WTC11 (cell line): ENCODE measurements at regions not wholly inside any gene's neighbourhood (a gene's known extent, or its start where the extent isn't known, plus 50 kb on each side); places are given as distances from the start of the nearest gene placed in this dataset.

Experiments used
- ATAC-seq: fragments of 200-7000 bp; cut with Tn5 transposase; 2 replicates; pipeline ENCODE4 v1.10.0; 2021; ENCODE audit warnings: mild to moderate bottlenecking, moderate library complexity
- CTCF ChIA-PET: fragments of 300-600 bp; sonication (Branson Sonifier 250); formaldehyde crosslinking; loops from one replicate; lab custom pipeline; 2021; ENCODE audit warnings: antibody characterized with exemption; lab: Charles Lee
- POLR2A ChIA-PET: fragments of 350-600 bp; sonication (Branson Sonifier 250); formaldehyde crosslinking; loops from one replicate; lab custom pipeline; 2021; ENCODE audit warnings: antibody characterized with exemption; lab: Charles Lee
- DNase-seq: peaks from one replicate; pipeline ENCODE4 v3.0.0; 2021; ENCODE audit warnings: low spot score
- H3K27ac Mint-ChIP-seq: 2 replicates; pipeline ENCODE4 v1.8.0; 2021; ENCODE audit warnings: mixed read lengths
- H3K27me3 Mint-ChIP-seq: 2 replicates; pipeline ENCODE4 v1.8.0; 2021; ENCODE audit warnings: low read depth, mild to moderate bottlenecking, moderate library complexity, mixed read lengths
- H3K36me3 Mint-ChIP-seq: 2 replicates; pipeline ENCODE4 v1.8.0; 2021; ENCODE audit warnings: mixed read lengths
- H3K4me1 Mint-ChIP-seq: 2 replicates; pipeline ENCODE4 v1.8.0; 2022; ENCODE audit warnings: mixed read lengths
- H3K4me3 Mint-ChIP-seq: 2 replicates; pipeline ENCODE4 v1.8.0; 2021; ENCODE audit warnings: mild to moderate bottlenecking, moderate library complexity, mixed read lengths
- H3K9me3 Mint-ChIP-seq: 2 replicates; pipeline ENCODE4 v1.8.0; 2021; ENCODE audit warnings: mixed read lengths
- ATF2 ChIP-seq: sonication (generic); formaldehyde crosslinking; IDR thresholded peaks from 2 replicates; pipeline ENCODE4 v1.8.1; 2022; ENCODE audit warnings: low read depth, missing genetic modification reagents, borderline replicate concordance
- ATF3 ChIP-seq: sonication (generic); formaldehyde crosslinking; conservative IDR thresholded peaks from 2 replicates; pipeline ENCODE4 v1.8.1; 2022; ENCODE audit warnings: mild to moderate bottlenecking, missing genetic modification reagents
- CTCF ChIP-seq: fragments of 200-600 bp; IDR thresholded peaks from 2 replicates; pipeline ENCODE4 v1.8.0; 2022; ENCODE audit warnings: antibody characterized with exemption
- E2F1 ChIP-seq: sonication (generic); formaldehyde crosslinking; IDR thresholded peaks from 2 replicates; pipeline ENCODE4 v1.8.0; 2022; ENCODE audit warnings: mild to moderate bottlenecking, missing genetic modification reagents
- ETV6 ChIP-seq: sonication (generic); formaldehyde crosslinking; IDR thresholded peaks from 2 replicates; pipeline ENCODE4 v1.8.1; 2022; ENCODE audit warnings: mild to moderate bottlenecking, missing genetic modification reagents
- FOXK1 ChIP-seq: sonication (generic); formaldehyde crosslinking; IDR thresholded peaks from 2 replicates; pipeline ENCODE4 v1.8.0; 2022; ENCODE audit warnings: mild to moderate bottlenecking, moderate library complexity, missing genetic modification reagents
- FOXP4 ChIP-seq: sonication (generic); formaldehyde crosslinking; IDR thresholded peaks from 2 replicates; pipeline ENCODE4 v1.8.0; 2022; ENCODE audit warnings: mild to moderate bottlenecking, missing genetic modification reagents
- GABPB1 ChIP-seq: sonication (generic); formaldehyde crosslinking; IDR thresholded peaks from 2 replicates; pipeline ENCODE4 v1.8.1; 2023; ENCODE audit warnings: mild to moderate bottlenecking, missing genetic modification reagents
- GRHL2 ChIP-seq: fragments of 250-450 bp; sonication (Bioruptor Pico); IDR thresholded peaks from 2 replicates; pipeline ENCODE4 v1.8.0; 2022; ENCODE audit warnings: mild to moderate bottlenecking, moderate library complexity; ENCODE audit not compliant: insufficient replicate concordance, severe bottlenecking
- JAZF1 ChIP-seq: fragments of 250-450 bp; sonication (Bioruptor Pico); IDR thresholded peaks from 2 replicates; pipeline ENCODE4 v1.9.0; 2021; ENCODE audit warnings: moderate library complexity, mild to moderate bottlenecking, inconsistent platforms
- NFE2L1 ChIP-seq: sonication (generic); formaldehyde crosslinking; IDR thresholded peaks from 2 replicates; pipeline ENCODE4 v1.8.1; 2023; ENCODE audit warnings: missing genetic modification reagents
- NR2C2 ChIP-seq: sonication (generic); formaldehyde crosslinking; IDR thresholded peaks from 2 replicates; pipeline ENCODE4 v1.8.0; 2022; ENCODE audit warnings: mild to moderate bottlenecking, missing genetic modification reagents
- OVOL2 ChIP-seq: fragments of 250-450 bp; sonication (Bioruptor Pico); IDR thresholded peaks from 2 replicates; pipeline ENCODE4 v1.9.0; 2021; ENCODE audit warnings: mild to moderate bottlenecking, borderline replicate concordance
- PRDM15 ChIP-seq: sonication (generic); formaldehyde crosslinking; IDR thresholded peaks from 2 replicates; pipeline ENCODE4 v1.8.0; 2022; ENCODE audit warnings: missing genetic modification reagents
- PRRX2 ChIP-seq: fragments of 250-450 bp; sonication (Bioruptor Pico); IDR thresholded peaks from 2 replicates; pipeline ENCODE4 v1.8.0; 2021; ENCODE audit warnings: mild to moderate bottlenecking
- RORB ChIP-seq: fragments of 250-450 bp; sonication (Bioruptor Pico); IDR thresholded peaks from 2 replicates; pipeline ENCODE4 v1.9.0; 2021; ENCODE audit warnings: mild to moderate bottlenecking
- SP1 ChIP-seq: sonication (generic); formaldehyde crosslinking; conservative IDR thresholded peaks from 2 replicates; pipeline ENCODE4 v1.8.1; 2022; ENCODE audit warnings: missing genetic modification reagents
- TEAD1 ChIP-seq: sonication (generic); formaldehyde crosslinking; IDR thresholded peaks from 2 replicates; pipeline ENCODE4 v1.8.0; 2022; ENCODE audit warnings: mild to moderate bottlenecking, missing genetic modification reagents
- ZNF396 ChIP-seq: fragments of 250-450 bp; sonication (Bioruptor Pico); IDR thresholded peaks from 2 replicates; pipeline ENCODE4 v1.8.0; 2021; ENCODE audit warnings: mild to moderate bottlenecking, moderate library complexity, borderline replicate concordance
- ZNF512 ChIP-seq: sonication (generic); formaldehyde crosslinking; IDR thresholded peaks from 2 replicates; pipeline ENCODE4 v1.8.1; 2022; ENCODE audit warnings: missing genetic modification reagents, borderline replicate concordance
- ZSCAN18 ChIP-seq: fragments of 250-450 bp; sonication (Bioruptor Pico); IDR thresholded peaks from 2 replicates; pipeline ENCODE4 v2.1.2; 2022; ENCODE audit warnings: mild to moderate bottlenecking, moderate library complexity

- TF ChIP-seq RORB (CRISPR knock-in tag) (no peak), ATF3 (no peak), GRHL2 (CRISPR knock-in tag) (no peak), PRRX2 (CRISPR knock-in tag) (no peak), GABPB1 (CRISPR knock-in tag) (no peak), OVOL2 (no peak)
These were observed 372.5 kb upstream of the DDHD1 start (continued) for GRCh38 chr14:53525608-53526007.

- peaks cover 4% of the 10 kb centered on the region; the same call in 1 of the 2 replicates for H3K36me3 Mint-ChIP-seq
- CTCF ChIA-PET: interaction anchor here (0.6 to 3.0 kb wide), 2 partner anchors 14 to 969 kb away, joined by 3 to 6 read pairs; no protein-coding TSS in a partner anchor
- peaks cover 10% of the 10 kb centered on the region for H3K9me3 Mint-ChIP-seq
- H3K27ac Mint-ChIP-seq: no peak overlapping the region
- no peak overlapping the region for H3K4me3 Mint-ChIP-seq
- ATAC-seq (no peak), DNase-seq (no peak)
- H3K4me1 Mint-ChIP-seq: peaks cover 2% of the 10 kb centered on the region; the same call in 1 of the 2 replicates
- POLR2A ChIA-PET: no interaction called here
- H3K27me3 Mint-ChIP-seq: no peaks in the 10 kb centered on the region
- TF ChIP-seq JAZF1 (CRISPR knock-in tag) (no peak), TEAD1 (no peak), FOXP4 (CRISPR knock-in tag) (no peak), OVOL2 (no peak), E2F1 (CRISPR knock-in tag) (no peak), PRDM15 (no peak), NFE2L1 (CRISPR knock-in tag) (no peak), NR2C2 (CRISPR knock-in tag) (no peak), CTCF (no peak), ZNF512 (CRISPR knock-in tag) (no peak), ATF2 (no peak), ETV6 (no peak), ZNF396 (CRISPR knock-in tag) (no peak), RORB (CRISPR knock-in tag) (no peak), ZSCAN18 (CRISPR knock-in tag) (no peak), SP1 (CRISPR knock-in tag) (no peak), FOXK1 (CRISPR knock-in tag) (no peak), PRRX2 (CRISPR knock-in tag) (no peak)
These were observed 371.3 kb upstream of the DDHD1 start for GRCh38 chr14:53524391-53524790.
